8988T (cell line): ENCODE measurements at regions not wholly inside any gene's neighbourhood (a gene's known extent, or its start where the extent isn't known, plus 50 kb on each side); places are given as distances from the start of the nearest gene placed in this dataset.

Experiments used
- DNase-seq: peaks from one replicate; pipeline ENCODE4 v3.0.0; 2011

GRCh38 chr12:77777274-77777673 lies 53.4 kb upstream of the NAV3 start:
- DNase-seq = no peak

- DNase-seq = no peak
These were observed 55.9 kb upstream of the NAV3 start for GRCh38 chr12:77774761-77775160.

GRCh38 chr12:77772676-77773298 lies 57.9 kb upstream of the NAV3 start:
- no peak for DNase-seq

DNA sequence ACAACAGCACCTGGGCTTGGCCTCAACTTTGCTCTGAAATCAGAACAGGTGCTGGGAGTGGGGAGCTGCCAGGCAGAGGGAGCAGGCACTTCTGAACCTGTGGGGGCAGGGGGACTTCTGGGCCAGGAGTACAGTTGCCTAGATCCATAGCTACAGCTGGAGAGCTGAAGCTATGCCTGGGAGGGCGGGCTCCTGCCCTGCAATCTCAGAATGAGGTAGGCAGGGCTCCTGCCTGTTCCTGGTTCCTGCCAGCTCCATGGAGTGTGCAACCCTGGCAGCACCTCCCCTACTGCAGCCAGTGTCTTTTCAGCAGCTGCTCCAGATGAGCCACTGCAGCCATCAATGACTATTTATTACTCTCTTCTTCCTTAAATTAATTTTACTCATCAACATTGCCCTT lies 62.1 kb upstream of the NAV3 start:
- DNase-seq = no peak

- no peak for DNase-seq
These were observed 62.8 kb upstream of the NAV3 start for GRCh38 chr12:77767756-77768343.

DNA sequence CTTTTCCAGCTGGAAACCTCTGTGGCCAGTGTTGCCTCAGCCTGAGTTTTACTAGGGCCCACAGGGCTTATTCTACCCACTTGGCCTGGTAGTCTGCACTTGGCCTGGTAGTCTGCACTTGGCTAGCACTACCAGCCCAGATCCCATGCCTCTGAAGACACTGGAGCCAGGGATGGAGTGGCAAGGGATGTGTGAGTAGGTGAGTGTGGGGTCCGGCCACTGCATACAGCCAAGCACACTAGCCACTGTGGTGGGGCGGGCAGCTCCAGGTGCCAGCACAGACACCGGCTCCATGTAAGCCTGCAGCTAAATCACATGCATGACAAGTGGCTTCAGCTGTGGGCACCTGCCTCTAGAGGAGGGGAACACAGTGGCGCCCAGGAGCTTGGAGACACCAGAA lies 63.4 kb upstream of the NAV3 start:
- no peak for DNase-seq

DNA sequence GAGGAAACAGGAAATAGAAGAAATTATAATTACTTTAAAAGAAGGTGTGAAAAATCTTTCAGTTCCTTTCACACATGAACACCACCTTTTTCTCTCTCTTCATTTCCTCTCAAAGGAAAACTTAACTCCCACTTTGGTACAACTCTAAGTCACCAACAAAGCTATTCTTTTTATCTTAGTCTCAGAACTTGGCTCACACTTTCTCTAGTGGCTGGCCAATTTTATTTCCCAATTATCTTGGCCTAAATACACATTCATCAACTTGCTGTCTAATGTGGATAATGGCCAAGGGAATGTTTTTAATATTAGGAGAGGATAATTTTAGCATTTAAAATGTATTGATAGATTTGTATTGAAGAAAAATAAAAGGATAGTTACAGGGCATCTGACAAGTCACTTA lies 64.5 kb upstream of the NAV3 start:
- no peak for DNase-seq

DNA sequence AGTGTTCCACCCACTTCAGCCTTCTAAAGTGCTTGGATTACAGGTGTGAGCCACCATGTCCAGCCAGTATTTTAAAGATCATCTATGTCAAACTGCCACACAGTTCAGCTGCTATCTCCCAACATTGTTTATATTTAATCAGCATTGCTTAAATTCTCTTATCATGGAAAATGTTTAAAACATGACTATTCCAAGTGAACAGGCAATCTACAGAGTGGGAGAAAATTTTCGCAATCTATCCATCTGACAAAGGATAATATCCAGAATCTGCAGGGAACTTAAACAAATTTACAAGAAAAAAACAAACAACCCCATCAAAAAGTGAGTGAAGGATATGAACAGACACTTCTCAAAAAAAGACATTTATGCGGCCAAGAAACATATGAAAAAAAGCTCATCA lies 69.4 kb upstream of the NAV3 start:
- DNase-seq = no peak

DNA sequence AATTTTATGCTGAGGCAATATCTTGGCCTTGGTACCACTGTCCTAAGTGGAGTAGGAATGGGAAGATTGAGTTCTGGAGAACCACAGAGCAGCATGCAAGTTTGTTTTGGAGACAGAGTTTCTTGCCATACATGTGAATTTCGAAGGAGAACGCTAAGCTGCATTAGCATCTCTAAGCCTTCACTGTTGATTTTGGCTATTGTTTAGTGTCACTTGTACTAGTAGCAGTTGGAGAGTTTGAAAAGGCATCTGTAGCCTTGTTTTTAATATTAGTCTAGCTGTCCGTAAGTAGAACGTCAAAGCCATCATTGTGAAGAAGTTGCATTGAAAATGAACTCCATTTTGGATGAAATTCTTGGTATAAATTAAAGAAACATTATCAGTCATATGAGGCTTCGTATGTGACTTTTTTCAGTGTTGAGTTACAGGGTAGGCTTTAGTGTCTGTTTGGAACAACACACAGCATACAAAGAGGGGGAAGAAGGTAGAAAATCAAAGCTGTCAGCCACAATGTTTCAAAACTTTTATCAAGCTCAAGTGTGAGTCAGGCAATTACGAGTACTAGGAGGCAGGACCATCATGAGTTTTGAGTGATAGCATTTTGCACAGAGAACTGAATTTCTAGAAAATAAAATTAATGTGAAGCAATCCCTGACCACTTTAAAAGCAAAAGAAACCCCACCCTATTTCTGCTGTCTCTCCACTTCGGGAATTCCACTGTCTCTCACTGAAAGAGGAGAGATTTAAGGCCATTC lies 70.2 kb upstream of the NAV3 start:
- DNase-seq = no peak

DNA sequence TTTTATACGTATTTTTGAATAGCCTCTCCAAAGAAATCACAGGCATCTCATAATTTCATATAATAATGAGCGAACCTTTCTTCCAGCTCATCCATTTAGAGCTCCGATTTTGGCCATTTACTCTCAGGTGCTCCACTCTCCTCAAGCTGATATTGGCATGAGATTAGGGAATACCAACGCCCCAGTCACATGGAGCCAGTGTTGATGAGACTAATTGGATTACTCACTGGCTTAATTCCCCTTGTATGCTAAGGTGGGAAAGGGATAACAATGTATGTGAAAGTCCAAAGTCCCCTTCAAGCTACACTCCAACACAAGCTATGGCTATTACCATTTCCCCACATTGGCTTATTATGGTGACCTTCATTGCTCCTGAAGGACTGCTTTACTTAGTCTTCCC lies 76.6 kb upstream of the NAV3 start:
- no peak for DNase-seq

DNA sequence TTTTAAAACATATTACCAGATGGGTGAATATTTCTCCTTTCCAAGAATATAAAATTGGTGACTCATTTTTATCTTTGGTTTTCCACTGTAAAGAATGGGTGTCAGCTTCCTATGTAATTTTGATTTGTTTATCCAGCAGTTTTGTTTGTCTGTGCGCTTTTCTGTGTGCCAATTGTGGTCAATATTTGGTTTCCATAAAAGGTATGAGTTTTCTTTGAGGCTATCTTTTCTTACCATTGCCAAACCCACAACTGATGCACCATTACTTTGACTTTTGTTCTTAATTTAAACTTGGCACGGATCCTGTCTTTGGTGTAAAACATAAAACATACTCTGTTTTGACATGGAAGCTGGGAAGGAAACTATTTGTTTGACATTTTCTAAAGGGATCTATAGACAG lies 78.8 kb upstream of the NAV3 start:
- DNase-seq = no peak

- DNase-seq = no peak
These were observed 84.6 kb upstream of the NAV3 start for GRCh38 chr12:77746096-77746495.

- DNase-seq = no peak
These were observed 85.1 kb upstream of the NAV3 start for GRCh38 chr12:77745624-77746023.

- no peak for DNase-seq
These were observed 88.1 kb upstream of the NAV3 start for GRCh38 chr12:77742631-77743030.

GRCh38 chr12:77741974-77742517 lies 88.6 kb upstream of the NAV3 start:
- no peak for DNase-seq

DNA sequence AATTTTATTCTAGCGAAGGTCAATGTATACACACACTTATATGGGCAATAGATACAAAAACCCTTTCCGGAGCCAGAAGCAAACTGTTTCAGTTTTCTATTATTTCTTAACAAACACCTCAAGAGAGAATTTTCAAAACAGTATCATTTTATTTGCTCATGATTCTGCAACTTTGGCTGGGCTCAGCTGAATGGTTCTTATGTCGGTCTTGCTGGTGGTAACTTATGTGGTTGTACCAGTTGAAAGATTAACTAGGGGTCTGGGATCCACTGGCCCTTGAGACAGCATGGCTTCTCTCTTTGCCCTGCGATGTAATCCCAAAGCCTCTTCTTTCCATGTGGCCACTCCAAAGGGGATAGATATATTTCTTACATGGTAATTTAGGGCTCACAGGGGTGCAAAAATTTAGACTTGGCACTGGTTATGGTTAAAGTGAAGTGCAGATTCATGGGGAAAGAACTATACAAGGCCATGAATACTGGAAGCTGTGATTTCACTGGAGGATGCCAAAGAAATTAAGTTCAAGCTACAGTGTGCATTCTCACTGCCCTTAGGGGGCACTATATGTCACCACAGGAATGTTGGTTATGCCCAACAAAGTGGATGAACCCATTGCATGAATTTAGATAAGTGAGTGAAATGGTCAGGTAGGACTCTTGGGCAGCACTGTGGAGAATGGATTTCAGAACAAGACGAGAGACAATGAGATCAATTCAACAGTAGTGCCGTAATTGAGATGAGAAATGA lies 94.3 kb upstream of the NAV3 start:
- DNase-seq = no peak

GRCh38 chr12:77734214-77734883 lies 96.3 kb upstream of the NAV3 start:
- DNase-seq = no peak

DNA sequence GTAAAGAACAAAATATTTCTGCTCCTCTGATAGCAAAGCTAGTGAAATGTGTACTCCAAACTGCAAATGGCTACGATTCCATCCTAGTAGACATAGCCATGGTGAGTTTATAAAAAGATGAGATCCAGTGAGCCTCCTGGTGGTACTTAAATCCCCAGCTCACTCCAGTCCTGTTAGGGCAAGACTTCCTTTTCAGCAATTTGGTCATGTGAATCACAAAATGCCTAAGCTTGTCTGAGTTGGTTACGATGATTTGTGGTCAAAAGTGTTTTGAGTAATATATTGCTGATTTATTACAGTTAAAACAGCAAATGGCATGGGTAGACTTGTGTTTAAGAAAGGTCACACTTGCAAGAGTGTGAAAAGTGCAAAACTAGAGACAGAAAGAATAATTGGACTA lies 102.7 kb upstream of the NAV3 start:
- no peak for DNase-seq

DNA sequence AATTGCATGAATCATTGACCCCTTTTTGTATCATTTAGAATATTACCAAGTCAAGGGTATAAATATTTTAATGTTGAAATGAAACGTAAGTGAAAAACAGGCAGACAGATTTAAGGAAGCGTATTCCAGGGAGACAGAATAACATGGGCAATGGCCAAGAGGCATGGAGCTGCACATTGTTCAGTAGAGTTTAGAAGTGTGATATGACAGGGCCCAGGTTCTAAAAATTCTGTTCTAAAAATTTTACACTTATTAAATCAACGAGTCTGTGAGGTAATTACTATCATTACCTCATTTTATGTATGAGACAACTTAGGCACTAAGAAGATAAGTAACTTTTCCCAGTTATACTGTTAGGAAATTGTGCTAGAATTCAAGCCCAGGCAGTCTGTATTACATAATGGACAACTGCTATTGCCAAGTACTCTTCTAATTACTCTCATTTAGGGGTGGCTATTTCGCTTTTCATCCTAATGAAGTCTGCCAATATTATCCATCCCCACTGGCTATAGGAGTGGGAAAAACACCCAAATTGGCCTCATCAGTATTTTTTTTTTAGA lies 103.2 kb upstream of the NAV3 start:
- no peak for DNase-seq

- DNase-seq = no peak
These were observed 105.1 kb upstream of the NAV3 start for GRCh38 chr12:77725611-77726010.

GRCh38 chr12:77724367-77724957 lies 106.2 kb upstream of the NAV3 start:
- DNase-seq = no peak

DNA sequence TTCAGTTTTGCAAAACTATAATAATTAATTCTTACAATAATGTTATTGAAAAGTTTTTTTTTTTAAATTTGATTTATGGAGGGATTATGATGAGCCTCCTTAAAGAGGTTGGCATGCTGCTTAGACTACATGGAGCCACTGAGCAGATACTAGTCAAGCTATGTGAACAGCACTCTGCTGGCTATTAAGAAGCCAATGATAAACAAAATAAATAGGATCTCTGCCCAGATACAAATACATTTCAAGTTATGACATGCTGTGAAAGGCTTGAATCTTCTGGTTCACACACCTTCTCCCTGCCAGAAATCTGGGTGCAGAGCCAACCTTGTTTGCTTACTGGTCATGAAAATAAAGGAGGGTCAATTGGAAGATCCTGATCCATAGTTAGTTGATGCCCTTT lies 107.4 kb upstream of the NAV3 start:
- DNase-seq = no peak
